ENCODE measurements at regions not wholly inside any gene's neighbourhood (a gene's known extent, or its start where the extent isn't known, plus 50 kb on each side); places are given as distances from the start of the nearest gene placed in this dataset.

- no peak for TF ChIP-seq CTCF (conservative IDR thresholded peaks at IDR 0.05; ENCODE audit: low read depth, low read length)
- DNase-seq (ENCODE audit: low read depth): no peak
Observed at GRCh38 chr10:23897267-23897666, 311.7 kb upstream of the KIAA1217 start.

GRCh38 chr10:23897861-23898260 is 311.1 kb upstream of the KIAA1217 start:
- no peak for DNase-seq (ENCODE audit: low read depth)
- no peak overlapping the region for H3K4me3 ChIP-seq (ENCODE audit: low read length)
- TF ChIP-seq CTCF (conservative IDR thresholded peaks at IDR 0.05; ENCODE audit: low read depth, low read length): no peak

More at GRCh38 chr10:23897267-23897666, 311.7 kb upstream of the KIAA1217 start:
- no peak overlapping the region for H3K4me3 ChIP-seq (ENCODE audit: low read length)

- no peak for TF ChIP-seq CTCF (conservative IDR thresholded peaks at IDR 0.05; ENCODE audit: low read depth, low read length)
- no peak for DNase-seq (ENCODE audit: low read depth)
- H3K4me3 ChIP-seq (ENCODE audit: low read length): no peak overlapping the region
Observed at GRCh38 chr10:23899166-23899565, 309.8 kb upstream of the KIAA1217 start.

- DNase-seq (ENCODE audit: low read depth): no peak
- H3K4me3 ChIP-seq (ENCODE audit: low read length): no peak overlapping the region
- no peak for TF ChIP-seq CTCF (conservative IDR thresholded peaks at IDR 0.05; ENCODE audit: low read depth, low read length)
Observed at GRCh38 chr10:23910291-23910690, 298.6 kb upstream of the KIAA1217 start.

- no peak overlapping the region for H3K4me3 ChIP-seq (ENCODE audit: low read length)
- no peak for DNase-seq (ENCODE audit: low read depth)
- no peak for TF ChIP-seq CTCF (conservative IDR thresholded peaks at IDR 0.05; ENCODE audit: low read depth, low read length)
Observed at GRCh38 chr10:23912884-23913404, 296.0 kb upstream of the KIAA1217 start.

- no peak overlapping the region for H3K4me3 ChIP-seq (ENCODE audit: low read length)
- no peak for TF ChIP-seq CTCF (conservative IDR thresholded peaks at IDR 0.05; ENCODE audit: low read depth, low read length)
- no peak for DNase-seq (ENCODE audit: low read depth)
Observed at GRCh38 chr10:23914641-23915040, 294.3 kb upstream of the KIAA1217 start.

- TF ChIP-seq CTCF (conservative IDR thresholded peaks at IDR 0.05; ENCODE audit: low read depth, low read length): no peak
- no peak for DNase-seq (ENCODE audit: low read depth)
- H3K4me3 ChIP-seq (ENCODE audit: low read length): no peak overlapping the region
Observed at GRCh38 chr10:23917251-23917840, 291.6 kb upstream of the KIAA1217 start.
